Small intestine (tissue), 7 donors: ENCODE measurements at regions not wholly inside any gene's neighbourhood (a gene's known extent, or its start where the extent isn't known, plus 50 kb on each side); places are given as distances from the start of the nearest gene placed in this dataset.

Experiments used
- DNase-seq, 2 donors: peaks; one replicate each; pipeline versions ENCODE4 v3.0.0 to v3.0.0-alpha.2; 2013
- FAIRE-seq: peaks from 2 replicates; lab custom pipeline; 2012; peaks lifted over from hg19 to GRCh38; lab: Jason Lieb, UNC
- H3K27ac ChIP-seq, 3 donors: one replicate each; pipeline ENCODE4 v1.5.1; 2013; ENCODE audit warnings: low read length in 2 of 3, mild to moderate bottlenecking in 2 of 3, control low read depth in 1 of 3, inconsistent platforms in 1 of 3, low read depth in 1 of 3, moderate library complexity in 1 of 3
- H3K27me3 ChIP-seq, 3 donors: one replicate each; pipeline ENCODE4 v1.6.1; 2013; ENCODE audit warnings: low read length in 3 of 3, inconsistent platforms in 1 of 3; ENCODE audit not compliant: control insufficient read depth in 3 of 3, insufficient read depth in 3 of 3
- H3K36me3 ChIP-seq, 3 donors: one replicate each; pipeline ENCODE4 v1.6.1; 2013; ENCODE audit warnings: low read length in 3 of 3, inconsistent platforms in 1 of 3, low read depth in 1 of 3, mild to moderate bottlenecking in 1 of 3, moderate library complexity in 1 of 3; ENCODE audit not compliant: control insufficient read depth in 3 of 3, insufficient read depth in 2 of 3
- H3K4me1 ChIP-seq, 3 donors: one replicate each; pipeline ENCODE4 v1.6.1; 2013; ENCODE audit warnings: low read length in 2 of 3, inconsistent platforms in 1 of 3, low read depth in 1 of 3, mild to moderate bottlenecking in 1 of 3, moderate library complexity in 1 of 3; ENCODE audit not compliant: control insufficient read depth in 3 of 3, insufficient read depth in 2 of 3
- H3K4me3 ChIP-seq, 3 donors: one replicate each; pipeline ENCODE4 v1.5.1; 2013; ENCODE audit warnings: low read length in 3 of 3, control low read depth in 1 of 3, inconsistent platforms in 1 of 3, low read depth in 1 of 3, mild to moderate bottlenecking in 1 of 3, moderate library complexity in 1 of 3
- H3K9me3 ChIP-seq, 2 donors: one replicate each; pipeline ENCODE4 v1.6.1; 2013; ENCODE audit warnings: low read depth in 1 of 2, low read length in 1 of 2; ENCODE audit not compliant: control insufficient read depth in 2 of 2, insufficient read depth in 1 of 2
- WGBS, 3 donors: extraction: QIAGEN DNeasy Blood & Tissue Kit; methylation state at CpG; one replicate each; pipeline ENCODE4 v1.1.7; 2013; 5-methylcytosine and 5-hydroxymethylcytosine counted together
- donor health status: healthy with polysubstance abuse.
- donor health status: control.
- donor health status: control.
- donor health status: Bipolar disorder and iron deficiency.
- donor health status: healthy.

DNA sequence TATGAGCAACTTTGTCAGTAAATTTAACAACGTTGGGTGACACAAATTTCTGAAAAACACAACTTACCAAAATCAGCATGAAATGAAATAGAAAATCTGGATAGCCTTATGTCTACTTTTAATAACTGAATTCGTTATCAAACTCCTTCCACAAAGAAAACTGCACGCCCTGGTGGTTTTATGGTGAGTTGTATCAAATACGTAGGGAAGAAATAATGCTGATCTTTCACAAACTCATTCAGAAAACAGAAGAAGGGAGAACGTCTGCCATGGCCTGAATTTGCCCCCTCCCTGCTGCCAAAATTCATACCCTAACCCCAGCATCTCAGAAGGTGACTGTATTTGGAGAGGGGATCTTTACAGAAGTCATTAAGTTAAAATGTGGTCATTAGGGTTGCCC, 50.0 kb upstream of the COL18A1 start:
- DNase-seq = no peak
- FAIRE-seq = no peak
- Histone ChIP-seq H3K36me3 (no peaks in the 10 kb centered on the region), H3K9me3 (no peaks in the 10 kb centered on the region), H3K4me3 (no peak overlapping the region), H3K27ac (no peak overlapping the region), H3K4me1 (peaks cover 0 to 19% (median 2%) of the 10 kb centered on the region in 3 donors), H3K27me3 (no peaks in the 10 kb centered on the region)
- WGBS, 3 donors = 58 to 59% (median 59%) methylated on average over 5 of the region's 5 CpGs
